ENCODE measurements at regions not wholly inside any gene's neighbourhood (a gene's known extent, or its start where the extent isn't known, plus 50 kb on each side); places are given as distances from the start of the nearest gene placed in this dataset.
"Not testable (repeated sequence)": the region's sequence is repeated elsewhere in the genome, so short reads cannot be mapped to it uniquely, and the experiment has no call there.

DNA sequence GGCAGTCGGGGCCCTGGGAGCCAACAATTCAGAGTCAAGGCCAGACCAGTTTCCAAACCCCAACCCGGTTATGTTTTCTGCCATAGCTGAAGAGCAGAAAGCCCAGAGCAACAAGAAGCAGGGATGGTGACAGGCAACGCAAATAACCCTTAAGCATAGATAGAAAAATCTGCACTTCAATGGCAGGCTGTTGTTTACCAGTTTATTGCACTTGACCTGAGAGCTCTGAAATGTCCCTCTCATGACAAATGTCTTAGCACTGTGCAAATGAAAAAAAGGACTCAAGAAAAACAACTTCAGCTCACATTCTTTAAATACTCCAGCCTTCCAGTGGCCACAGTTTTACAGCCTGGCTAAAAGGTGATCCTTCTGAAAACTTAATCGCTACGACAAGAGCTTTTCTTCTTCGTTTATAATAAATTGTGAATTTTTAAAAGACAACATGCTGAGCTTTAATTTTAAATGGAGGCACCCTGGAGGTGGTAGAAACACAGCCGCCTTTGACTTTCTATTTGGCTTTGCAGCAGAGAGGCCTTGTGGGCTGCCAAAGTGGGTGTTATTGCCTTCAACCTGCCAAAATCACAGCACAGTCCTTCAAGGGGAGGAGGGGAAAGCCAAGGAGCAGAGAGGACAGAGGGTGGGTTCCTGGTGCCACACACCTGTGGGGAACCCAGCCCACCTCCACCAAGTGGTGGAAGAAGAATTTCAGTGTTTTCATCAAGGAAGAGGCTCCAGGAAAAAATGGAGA lies 289.5 kb upstream of the CDYL start:
- no peak for DNase-seq

DNA sequence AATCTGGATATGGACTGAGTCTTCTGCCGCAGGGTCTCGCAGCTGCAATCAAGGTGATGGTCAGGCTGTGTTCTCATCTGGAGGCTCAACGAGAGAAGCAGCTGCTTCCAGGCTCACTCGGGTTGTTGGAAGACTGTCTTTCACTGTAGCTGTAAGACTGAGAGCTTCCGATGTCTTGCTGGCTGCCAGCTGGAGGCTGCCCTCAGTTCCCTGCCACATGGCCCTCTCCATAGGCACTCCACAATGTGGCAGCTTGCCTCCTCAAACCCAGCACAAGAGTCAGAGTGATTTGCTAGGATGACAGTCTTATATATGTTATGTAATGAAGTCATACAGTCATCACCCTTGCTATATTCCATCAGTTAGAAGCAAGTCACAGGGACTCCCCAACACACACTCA lies 290.5 kb upstream of the CDYL start:
- no peak for DNase-seq

DNA sequence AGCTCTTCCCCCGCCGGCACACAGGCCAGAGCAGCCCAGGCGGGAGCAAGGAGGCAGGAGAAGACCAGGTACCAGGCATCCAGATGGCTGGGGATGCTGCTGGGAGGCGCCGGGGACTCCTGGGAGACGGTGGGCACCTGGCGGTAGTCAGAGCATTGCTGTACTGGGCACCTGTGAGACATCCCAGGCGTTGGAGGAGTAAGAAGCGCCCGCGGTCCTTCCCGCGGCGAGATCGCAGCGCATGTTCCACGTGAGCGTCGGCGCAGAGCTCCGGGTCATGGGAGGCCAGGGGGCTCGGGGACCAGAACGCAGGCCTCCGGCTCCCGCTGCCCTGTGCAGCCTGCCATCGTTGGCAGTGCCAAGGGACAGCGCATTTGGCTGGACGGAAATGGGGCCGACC lies 293.7 kb upstream of the CDYL start:
- no peak for DNase-seq

DNA sequence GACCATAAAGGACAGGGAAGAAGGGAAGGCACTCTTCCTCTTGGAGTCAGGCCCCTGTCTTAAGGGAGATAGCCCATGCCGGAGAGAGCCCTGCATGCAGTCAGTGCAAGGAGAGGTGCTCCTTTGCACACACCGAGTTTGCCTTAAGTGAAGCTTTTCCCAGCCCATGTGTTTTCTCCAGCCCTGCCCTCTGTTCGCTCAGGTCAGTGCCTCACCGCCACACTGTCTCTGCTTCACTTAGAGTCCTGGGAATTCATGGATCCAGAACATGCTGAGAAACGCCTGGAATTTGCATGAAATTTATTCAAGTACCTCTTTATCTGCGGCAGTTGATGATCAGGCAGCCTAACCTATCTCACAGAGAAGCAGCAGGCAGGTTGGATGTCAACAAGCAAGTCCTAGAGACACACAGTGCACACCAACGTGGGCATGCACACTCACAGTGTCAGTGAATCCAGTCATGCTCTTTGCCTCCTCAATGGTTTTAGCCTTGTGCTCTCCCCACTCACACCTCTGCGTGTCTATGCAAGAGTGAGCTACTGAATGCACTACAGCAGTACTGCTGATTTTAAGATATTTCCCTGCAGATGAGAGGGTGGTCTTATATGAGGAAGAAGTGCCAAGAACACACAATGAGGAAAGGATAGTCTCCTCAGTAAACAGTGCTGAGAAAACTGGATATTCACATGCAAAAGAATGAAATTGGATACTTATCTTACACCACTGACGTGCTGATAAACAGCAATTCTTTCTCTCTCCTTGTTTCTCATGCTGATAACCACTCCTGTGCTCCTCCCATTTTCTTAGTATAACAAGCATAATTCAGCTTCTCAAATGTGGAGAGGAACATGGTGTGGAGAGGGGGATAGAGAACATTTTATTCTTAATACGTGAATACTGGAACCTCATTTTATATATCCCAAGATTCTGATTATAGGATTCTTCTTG lies 295.1 kb upstream of the CDYL start:
- no peak for DNase-seq

DNA sequence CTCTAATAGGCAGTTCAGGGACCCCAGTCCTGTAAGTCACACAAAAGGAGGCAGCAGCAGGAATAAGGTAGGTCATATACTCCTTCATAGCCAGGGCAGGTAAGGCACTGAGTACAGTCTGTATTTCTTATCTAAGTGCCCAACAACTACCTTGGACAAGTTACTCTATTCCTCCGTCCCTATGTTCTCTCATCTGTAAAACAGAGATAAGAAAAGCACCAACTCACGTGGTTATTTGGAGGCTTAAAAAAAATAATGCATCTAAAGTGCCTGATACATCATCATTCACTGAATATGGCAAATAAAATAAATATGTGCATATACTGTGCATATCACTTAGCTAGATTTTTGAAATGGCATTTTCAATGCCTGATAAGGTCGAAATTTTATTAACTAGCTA lies 298.1 kb upstream of the CDYL start:
- no peak for DNase-seq

DNA sequence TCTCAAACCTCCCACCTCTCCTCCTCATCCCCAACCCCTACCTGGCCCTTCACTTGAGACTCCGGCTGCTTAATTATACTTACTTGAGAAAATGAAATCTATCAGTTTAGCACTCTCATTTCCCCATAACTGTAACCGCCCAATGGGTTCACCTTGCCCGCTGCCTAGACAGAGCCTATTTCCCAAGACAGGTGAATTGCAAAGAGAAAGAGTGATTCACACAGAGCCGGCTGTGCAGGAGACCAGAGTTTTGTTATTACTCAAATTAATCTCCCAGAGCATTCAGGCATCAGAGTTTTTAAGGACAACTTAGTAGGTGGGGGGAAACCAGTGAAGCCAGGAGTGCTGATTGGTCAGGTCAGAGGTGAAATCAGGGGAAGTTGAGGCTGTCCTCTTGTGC lies 301.4 kb upstream of the CDYL start:
- DNase-seq: no peak

DNA sequence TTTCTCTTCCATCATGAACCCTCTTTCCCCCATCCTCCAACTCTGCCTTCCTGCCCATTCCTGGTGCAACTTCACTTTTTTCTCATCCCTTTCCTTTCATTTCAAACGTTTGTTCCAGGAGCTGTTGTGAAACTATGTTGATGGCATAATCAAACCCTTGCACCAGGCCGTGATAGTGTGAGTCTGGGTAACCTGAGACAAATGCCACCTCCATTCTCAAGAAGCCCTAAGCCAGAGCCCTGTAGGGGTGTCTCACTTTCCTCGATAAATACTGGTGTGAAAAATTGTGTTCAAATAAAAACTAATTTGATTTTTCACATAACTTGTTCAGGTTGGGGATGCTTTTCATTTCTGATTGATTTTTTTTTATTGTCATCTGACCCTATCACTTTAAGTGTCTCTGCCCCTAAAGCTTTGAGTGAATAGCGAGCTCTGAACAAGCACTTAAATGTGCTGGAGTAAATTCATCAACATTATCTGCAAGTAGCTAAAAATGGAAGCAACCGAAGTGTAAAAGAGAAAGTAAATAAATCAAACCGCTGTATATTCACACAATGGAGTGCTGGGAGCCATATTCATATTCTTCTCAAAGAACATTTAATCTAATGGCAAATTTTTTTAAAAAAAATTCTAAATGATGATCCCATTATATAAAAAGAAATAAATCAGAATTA lies 303.1 kb upstream of the CDYL start:
- DNase-seq: no peak

DNA sequence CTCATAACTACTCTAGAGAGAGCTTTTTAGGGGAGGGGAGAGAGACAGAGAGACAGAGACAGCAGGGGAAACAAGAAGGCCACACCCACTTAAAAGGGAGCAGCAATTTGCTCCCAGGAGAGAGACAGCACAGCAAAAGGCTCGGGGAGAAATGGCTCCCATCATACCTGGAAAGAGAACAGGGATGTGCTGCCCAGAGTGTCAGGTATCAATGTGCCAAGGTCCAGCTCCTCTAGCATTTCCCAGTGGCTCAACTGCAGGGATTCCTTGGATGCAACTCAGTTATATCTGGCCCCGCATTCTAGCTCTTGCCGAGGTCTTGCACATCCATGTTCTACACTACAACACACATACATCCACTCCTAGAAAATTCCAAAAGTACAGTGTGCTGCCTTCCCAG lies 304.0 kb upstream of the CDYL start:
- DNase-seq: no peak

DNA sequence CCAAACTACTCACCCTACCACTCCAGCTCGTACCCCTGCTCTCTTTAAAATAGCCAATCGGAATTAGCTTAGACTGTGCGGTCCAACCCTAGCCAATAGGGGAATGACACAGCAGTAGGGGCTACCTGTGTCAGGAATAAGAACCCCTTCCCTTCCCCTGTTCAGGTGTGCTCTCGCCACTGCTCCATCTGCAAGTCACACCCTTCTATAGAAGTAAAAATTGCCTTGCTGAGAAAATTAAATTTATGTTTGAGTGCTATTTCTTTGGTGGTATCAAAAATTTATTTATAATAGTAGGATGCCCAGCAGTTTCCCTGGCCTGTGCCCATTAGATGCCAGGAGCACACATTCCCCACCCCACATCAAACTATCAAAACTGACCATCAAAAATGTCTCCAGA lies 304.7 kb upstream of the CDYL start:
- DNase-seq: not testable (repeated sequence)

DNA sequence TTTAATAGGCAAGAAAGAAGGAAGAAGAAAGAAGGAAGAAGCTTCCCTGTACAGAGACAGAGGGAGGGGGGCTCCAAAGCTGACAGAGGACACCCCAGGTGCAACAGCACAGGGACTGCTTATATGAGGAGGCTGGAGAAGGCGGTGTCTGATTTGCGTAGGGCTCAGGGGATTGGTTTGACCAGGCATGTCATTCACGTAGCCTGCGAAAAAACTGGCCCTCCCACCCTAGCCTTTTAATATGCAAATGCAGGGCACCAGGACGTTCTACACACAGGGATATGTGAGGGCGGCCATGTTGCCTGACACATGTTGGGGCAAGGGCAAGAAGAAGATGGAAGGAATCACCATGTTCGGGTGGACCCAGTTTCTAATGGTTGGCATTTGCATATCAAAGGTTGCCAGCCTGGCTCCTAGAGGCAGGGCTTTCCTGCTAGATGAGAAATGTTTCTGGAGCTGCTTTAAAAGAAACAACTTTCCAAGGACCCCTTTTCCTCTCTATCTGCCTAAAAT lies 305.4 kb upstream of the CDYL start:
- no peak for DNase-seq

DNA sequence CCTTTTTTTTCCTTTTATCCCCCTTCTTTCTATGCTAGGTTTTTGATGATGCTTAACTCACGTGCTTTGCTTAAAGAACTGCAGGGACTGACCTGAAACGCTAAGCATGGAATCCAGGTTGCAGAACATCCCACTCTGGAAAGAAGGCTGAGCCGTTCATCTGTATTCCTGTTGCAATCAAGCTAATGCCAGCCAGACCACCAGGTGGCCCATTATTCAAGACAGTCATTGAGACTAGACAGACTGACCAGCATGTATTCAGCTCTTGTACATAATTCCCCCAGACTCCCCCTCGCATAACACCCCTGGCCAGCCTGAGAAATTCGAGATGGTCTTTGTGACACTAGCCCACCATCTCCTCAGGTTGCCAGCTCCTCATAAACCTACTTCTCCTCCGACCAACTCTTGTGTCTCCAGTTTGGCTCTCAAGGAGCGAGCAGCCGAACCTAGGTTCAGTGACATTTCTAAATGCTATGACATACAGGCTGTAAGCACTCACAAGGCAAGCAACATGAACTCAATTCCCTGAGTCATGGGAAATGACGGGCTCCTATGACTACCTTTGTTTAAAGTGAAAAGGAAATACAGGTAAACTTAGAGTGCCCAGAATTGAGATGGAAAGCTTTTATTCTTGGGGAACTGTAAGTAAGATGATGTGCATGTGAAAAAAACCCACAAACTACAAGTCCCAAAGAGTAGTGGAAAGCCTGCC lies 309.3 kb upstream of the CDYL start:
- DNase-seq: no peak

DNA sequence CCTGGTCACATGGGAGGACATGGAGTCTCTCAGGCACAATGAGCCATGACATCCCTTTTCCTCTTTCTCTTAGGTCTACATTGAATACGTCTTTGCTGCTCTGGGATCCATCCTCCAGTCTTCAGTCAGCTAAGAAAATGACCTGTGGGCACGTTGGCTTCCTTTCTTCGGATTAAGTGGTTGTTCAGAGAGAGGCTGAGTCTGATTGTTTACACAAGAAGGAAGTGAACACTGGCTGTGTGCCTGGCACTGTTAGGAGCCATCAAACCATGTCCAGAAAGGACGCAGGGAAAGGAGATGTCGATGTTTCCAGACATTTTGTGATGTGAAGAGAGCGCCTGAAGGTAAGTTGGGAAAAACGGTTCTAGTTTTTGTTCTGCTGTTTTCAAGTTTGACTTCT lies 309.9 kb upstream of the CDYL start:
- no peak for DNase-seq

DNA sequence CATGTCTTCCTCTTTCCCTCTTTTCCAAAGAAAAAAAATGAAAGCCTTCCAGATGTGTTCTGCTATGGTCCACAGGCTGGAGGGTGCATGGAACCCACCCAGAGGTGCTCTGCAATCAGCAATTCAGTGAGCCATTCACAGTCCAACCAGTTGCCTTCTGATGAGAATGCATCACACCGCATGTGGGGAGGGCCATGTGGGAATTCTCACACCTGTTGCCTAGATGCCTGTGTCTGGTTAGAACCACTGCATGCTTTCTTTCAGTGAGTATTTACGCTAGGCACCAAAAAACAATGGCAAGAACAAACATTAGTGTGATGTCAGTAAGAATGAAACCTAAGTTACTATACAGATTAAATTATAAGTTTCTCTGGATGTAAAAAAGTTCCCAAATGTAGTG lies 311.6 kb upstream of the CDYL start:
- DNase-seq: no peak

DNA sequence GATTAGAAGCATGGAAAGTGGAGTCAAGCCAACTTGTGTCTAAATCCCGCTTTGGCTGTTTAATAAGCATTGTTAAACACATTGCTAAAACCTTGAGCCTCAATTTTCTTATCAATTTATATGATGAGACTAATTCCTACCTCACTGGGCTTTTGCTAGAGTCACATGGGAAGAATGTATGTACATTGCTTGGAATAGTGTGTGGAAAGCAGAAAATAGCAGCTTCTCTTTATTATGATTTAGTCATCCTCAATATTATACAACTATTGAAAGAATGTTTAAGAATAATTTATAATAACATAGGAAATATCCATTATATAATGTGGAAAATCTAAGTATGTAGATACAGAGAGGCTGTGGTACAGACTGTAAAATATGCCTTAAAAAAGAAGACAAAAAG lies 313.0 kb upstream of the CDYL start:
- no peak for DNase-seq

DNA sequence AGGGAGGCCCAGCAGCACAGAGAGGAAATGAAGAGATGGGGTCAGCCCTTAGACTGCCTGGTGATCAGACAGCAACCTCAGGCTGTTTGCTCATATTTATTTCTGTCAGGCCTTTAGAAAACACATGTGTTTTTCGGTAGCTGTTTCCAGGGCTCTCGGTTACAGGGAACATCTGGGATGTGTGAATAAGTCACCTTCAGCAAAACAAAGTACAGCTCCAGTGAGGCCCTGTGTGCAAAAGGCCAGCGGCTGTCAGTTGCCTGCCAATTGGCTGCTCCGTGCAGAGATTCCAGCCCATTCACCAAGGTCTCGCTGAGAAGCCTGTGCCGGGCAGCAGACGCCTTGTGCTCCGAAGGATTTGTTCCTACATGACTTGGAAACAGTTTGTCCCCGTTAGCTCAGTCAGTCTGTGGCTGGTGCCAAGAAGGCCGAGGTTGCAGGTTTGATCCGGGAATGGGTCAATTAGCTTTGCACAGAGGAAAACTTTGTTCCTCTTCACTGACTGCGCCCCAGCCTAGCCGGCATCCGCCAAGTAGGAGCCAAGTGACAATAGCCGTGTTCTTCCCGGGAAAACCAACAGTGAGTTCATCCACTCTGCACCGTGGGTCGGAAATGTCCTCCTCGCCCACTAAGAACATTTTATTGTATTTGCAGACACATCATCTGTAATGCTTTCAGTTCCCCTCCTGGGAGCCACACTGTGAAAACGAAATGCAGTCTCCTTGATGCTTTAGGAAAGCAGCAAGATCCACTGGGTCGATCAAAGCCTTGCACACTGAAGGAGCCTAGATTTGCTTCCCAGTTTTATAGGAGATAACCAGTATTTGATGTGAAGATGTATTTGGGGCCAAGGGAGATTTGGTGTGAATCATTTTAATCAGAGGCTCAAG lies 315.4 kb upstream of the CDYL start:
- DNase-seq: no peak

DNA sequence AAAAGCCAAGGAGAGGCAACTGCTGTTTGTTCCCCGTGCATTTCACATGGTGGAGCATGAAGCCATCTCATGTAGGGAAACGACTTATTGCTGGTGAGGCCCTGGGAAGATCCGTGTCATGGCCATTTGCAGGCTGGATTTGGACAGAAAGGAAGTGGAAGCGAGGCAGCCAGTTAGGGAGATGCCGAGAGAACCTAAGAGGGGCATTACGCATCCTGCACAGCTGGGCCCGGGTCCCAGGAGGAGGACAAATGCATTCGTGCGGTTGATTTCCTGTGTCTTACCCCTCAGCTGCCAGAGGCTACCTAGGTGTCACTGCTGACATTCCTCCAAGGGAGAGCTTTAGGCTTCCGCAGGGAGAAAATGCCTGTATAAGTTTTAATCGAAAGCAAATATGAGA lies 316.2 kb upstream of the CDYL start:
- DNase-seq: no peak

DNA sequence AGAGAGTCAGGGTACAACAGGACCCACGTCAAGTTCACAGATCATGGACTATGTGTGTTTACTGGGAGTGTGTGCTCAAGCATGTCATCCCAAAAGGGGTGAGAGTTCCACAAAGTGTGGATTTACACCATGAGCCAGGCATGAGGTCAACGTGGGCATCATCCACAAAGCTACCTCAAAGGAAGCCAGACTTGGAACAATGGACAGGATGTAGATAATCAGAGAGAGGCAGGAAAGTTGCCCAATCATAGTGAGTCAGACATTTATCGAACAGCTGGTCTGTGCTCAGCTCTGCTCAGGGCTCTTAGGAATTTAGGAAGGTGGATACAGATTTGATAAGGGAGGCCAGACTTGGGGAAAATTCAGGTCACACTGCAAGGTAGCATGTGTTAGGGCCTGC lies 317.2 kb upstream of the CDYL start:
- DNase-seq: no peak

DNA sequence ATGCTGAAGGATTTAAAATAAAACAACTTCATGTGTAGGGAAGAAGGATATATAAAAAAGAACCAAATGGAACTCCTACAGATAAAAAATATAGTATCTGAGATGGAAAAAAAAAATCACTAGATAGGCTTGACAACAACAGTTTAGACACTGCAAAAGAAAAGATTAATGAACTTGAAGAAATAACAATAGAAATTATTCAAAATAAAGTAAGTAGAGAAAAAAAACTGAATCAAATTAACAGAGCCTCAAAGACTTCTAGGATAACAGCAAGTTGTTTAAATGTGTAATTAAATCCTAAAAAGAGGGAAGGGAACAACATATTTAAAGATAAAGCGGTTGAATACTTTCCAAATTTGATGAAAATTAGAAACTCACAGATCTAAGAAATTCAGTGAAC lies 316.3 kb upstream of the ECI2 start:
- DNase-seq: no peak

DNA sequence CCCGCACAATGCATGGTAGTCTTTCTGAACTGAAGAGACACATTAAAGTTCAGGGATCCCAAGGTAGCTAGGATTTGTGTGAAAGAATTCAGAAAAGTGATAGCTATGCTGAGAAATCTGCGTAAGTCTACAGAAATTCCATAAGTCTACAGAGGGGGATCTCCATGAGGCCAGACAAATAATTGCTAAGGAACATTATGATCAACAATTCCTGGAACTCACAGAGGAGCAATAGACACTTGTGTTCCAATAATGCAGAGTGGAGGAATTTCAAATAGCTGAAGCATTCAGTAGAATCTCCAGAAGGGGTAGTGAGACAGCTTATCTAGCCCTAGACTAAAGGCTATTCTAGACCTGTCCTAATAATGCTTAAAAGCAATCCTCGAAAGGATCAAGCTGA lies 315.7 kb upstream of the ECI2 start:
- DNase-seq: no peak

DNA sequence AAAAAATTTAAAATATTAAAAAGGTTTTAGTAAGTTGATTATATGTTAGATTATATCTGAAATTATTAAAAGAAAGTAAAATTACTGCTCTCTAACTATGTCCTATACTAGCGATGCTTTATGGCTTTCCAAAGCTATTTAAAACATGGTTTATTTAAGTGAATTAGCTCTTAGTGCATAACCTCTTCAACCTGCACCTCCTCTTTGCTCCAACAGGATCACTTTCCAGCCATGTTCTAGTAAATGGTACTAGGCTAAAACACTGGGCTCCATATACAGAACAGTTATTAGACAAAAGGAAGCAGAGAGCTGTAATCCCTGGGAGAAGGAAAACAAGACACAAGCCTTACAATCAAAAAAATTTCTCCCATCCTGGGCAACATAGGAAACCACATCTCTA lies 314.9 kb upstream of the ECI2 start:
- no peak for DNase-seq

DNA sequence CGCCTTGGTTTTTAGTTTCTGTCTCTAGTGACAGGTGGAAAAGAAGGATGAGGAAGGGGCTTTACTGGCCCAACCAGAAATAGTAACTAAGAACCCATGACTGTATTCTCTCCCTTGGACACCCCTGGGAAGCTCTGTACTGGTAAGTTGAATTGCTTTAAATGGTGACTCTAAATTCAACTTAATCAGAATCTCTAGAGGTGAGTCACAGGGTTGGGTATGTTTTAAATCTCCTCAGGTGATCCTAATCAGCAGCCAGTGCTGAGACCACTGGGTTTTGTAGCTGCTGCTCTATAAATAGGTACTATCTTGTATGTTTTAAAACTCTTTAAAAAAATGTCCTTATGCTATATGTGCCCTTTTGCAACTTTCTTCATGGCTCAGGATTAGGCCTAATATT lies 314.0 kb upstream of the ECI2 start:
- no peak for DNase-seq

DNA sequence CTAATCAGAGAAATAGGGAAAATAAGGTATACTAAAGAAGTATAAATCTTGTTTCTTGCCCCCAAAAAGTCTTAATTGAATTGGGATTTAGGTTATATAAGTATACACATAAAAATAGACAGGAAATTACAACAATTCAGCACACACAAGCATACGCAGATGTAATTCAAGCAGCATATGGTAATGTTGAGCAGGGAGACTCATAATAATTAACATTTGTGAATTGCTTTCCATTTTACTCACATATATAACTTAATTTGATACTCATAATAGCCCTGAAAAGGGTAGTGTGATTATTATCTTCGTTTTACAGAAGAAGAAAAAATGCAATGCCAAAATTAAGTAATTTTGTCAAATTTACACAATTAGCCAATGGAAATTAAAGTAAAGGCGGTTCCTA lies 313.5 kb upstream of the ECI2 start:
- no peak for DNase-seq
